H7 (cell line): ENCODE measurements at regions not wholly inside any gene's neighbourhood (a gene's known extent, or its start where the extent isn't known, plus 50 kb on each side); places are given as distances from the start of the nearest gene placed in this dataset.

Source experiments
- DNase-seq: peaks from one replicate; pipeline ENCODE4 v3.0.0; 2012
- H3K27me3 ChIP-seq: 2 replicates; pipeline ENCODE4 v1.6.0; 2011; ENCODE audit warnings: mild to moderate bottlenecking, low read length; ENCODE audit not compliant: control insufficient read depth, insufficient read depth
- H3K36me3 ChIP-seq: replicated peaks from 2 replicates; pipeline ENCODE4 v1.5.1; 2011; ENCODE audit warnings: low read length; ENCODE audit not compliant: control insufficient read depth, insufficient read depth
- H3K4me3 ChIP-seq: 2 replicates; pipeline ENCODE4 v1.5.1; 2011; ENCODE audit warnings: low read depth, mild to moderate bottlenecking, control low read depth, low read length, moderate library complexity; ENCODE audit not compliant: insufficient read depth

GRCh38 chr6:14934013-14934412 is 311.9 kb upstream of the JARID2 start:
- Histone ChIP-seq H3K4me3 (no peak overlapping the region), H3K27me3 (no peaks in the 10 kb centered on the region), H3K36me3 (no peaks in the 10 kb centered on the region)
- DNase-seq, result no peak

- Histone ChIP-seq H3K27me3 (no peaks in the 10 kb centered on the region), H3K36me3 (no peaks in the 10 kb centered on the region), H3K4me3 (no peak overlapping the region)
- no peak for DNase-seq
These were observed 311.0 kb upstream of the JARID2 start for GRCh38 chr6:14934844-14935243.

GRCh38 chr6:14936861-14937260 is 309.0 kb upstream of the JARID2 start:
- Histone ChIP-seq H3K36me3 (no peaks in the 10 kb centered on the region), H3K27me3 (no peaks in the 10 kb centered on the region), H3K4me3 (no peak overlapping the region)
- DNase-seq, result no peak

GRCh38 chr6:14943116-14943515 is 302.8 kb upstream of the JARID2 start:
- H3K27me3 ChIP-seq, result no peaks in the 10 kb centered on the region
- no peaks in the 10 kb centered on the region for H3K36me3 ChIP-seq
- H3K4me3 ChIP-seq, result no peak overlapping the region
- DNase-seq, result no peak

- no peak for DNase-seq
- H3K27me3 ChIP-seq, result no peaks in the 10 kb centered on the region
- H3K36me3 ChIP-seq, result no peaks in the 10 kb centered on the region
- no peak overlapping the region for H3K4me3 ChIP-seq
These were observed 301.3 kb upstream of the JARID2 start for GRCh38 chr6:14944593-14944992.

- DNase-seq, result no peak
- H3K36me3 ChIP-seq, result no peaks in the 10 kb centered on the region
- no peak overlapping the region for H3K4me3 ChIP-seq
- H3K27me3 ChIP-seq, result no peaks in the 10 kb centered on the region
These were observed 300.2 kb upstream of the JARID2 start for GRCh38 chr6:14945461-14946185.

GRCh38 chr6:14946753-14947152 is 299.1 kb upstream of the JARID2 start:
- no peaks in the 10 kb centered on the region for H3K27me3 ChIP-seq
- no peaks in the 10 kb centered on the region for H3K36me3 ChIP-seq
- no peak for DNase-seq
- H3K4me3 ChIP-seq, result no peak overlapping the region

GRCh38 chr6:14948586-14949245 is 297.2 kb upstream of the JARID2 start:
- Histone ChIP-seq H3K36me3 (no peaks in the 10 kb centered on the region), H3K27me3 (no peaks in the 10 kb centered on the region), H3K4me3 (no peak overlapping the region)
- DNase-seq, result no peak

GRCh38 chr6:14950103-14950969 is 295.5 kb upstream of the JARID2 start:
- Histone ChIP-seq H3K27me3 (no peaks in the 10 kb centered on the region), H3K4me3 (no peak overlapping the region)
- no peak for DNase-seq

GRCh38 chr6:14950970-14951276 is 294.9 kb upstream of the JARID2 start:
- Histone ChIP-seq H3K4me3 (no peak overlapping the region), H3K36me3 (no peaks in the 10 kb centered on the region), H3K27me3 (no peaks in the 10 kb centered on the region)
- DNase-seq, result no peak

More at GRCh38 chr6:14950103-14950969, 295.5 kb upstream of the JARID2 start:
- no peaks in the 10 kb centered on the region for H3K36me3 ChIP-seq

- H3K4me3 ChIP-seq, result no peak overlapping the region
- DNase-seq, result no peak
- H3K36me3 ChIP-seq, result no peaks in the 10 kb centered on the region
- no peaks in the 10 kb centered on the region for H3K27me3 ChIP-seq
These were observed 294.2 kb upstream of the JARID2 start for GRCh38 chr6:14951704-14952103.

GRCh38 chr6:14953836-14954235 is 292.0 kb upstream of the JARID2 start:
- DNase-seq, result no peak
- H3K36me3 ChIP-seq, result no peaks in the 10 kb centered on the region
- H3K27me3 ChIP-seq, result no peaks in the 10 kb centered on the region
- no peak overlapping the region for H3K4me3 ChIP-seq

- Histone ChIP-seq H3K27me3 (no peaks in the 10 kb centered on the region), H3K36me3 (no peaks in the 10 kb centered on the region; the same call in none of the 2 replicates), H3K4me3 (no peak overlapping the region)
- DNase-seq, result no peak
These were observed 288.4 kb upstream of the JARID2 start for GRCh38 chr6:14957355-14958059.

GRCh38 chr6:14959324-14959885 is 286.5 kb upstream of the JARID2 start:
- DNase-seq, result no peak
- Histone ChIP-seq H3K4me3 (no peak overlapping the region), H3K27me3 (no peaks in the 10 kb centered on the region), H3K36me3 (no peaks in the 10 kb centered on the region; the same call in none of the 2 replicates)
